Naive B cell (primary cell): ENCODE measurements at regions not wholly inside any gene's neighbourhood (a gene's known extent, or its start where the extent isn't known, plus 50 kb on each side); places are given as distances from the start of the nearest gene placed in this dataset.

ENCODE experiments used
- ATAC-seq, 2 donors: fragments of 150-1000 bp; cut with Tn5 transposase; 2 replicates each; pipeline ENCODE4 v1.10.0; 2021; ENCODE audit warnings: low read depth in 2 of 2, mild to moderate bottlenecking in 2 of 2, moderate library complexity in 2 of 2
- DNase-seq: peaks from one replicate; pipeline ENCODE4 v3.0.0; 2022
- H3K27ac Mint-ChIP-seq, 6 donors: one replicate each; pipeline ENCODE4 v1.8.0; 2020 to 2022; ENCODE audit warnings: mild to moderate bottlenecking in 6 of 6, mixed read lengths in 6 of 6, moderate library complexity in 5 of 6, inconsistent platforms in 2 of 6
- H3K27me3 Mint-ChIP-seq, 3 donors: one replicate each; pipeline ENCODE4 v1.8.0; 2021 to 2022; ENCODE audit warnings: mixed read lengths in 3 of 3, mild to moderate bottlenecking in 1 of 3
- H3K36me3 Mint-ChIP-seq, 2 donors: one replicate each; pipeline ENCODE4 v1.8.0; 2020 to 2022; ENCODE audit warnings: mixed read lengths in 2 of 2, inconsistent platforms in 1 of 2, mild to moderate bottlenecking in 1 of 2
- H3K4me1 Mint-ChIP-seq, 3 donors: one replicate each; pipeline ENCODE4 v1.8.0; 2020 to 2022; ENCODE audit warnings: mixed read lengths in 3 of 3, inconsistent platforms in 1 of 3, mild to moderate bottlenecking in 1 of 3, moderate library complexity in 1 of 3
- H3K4me3 Mint-ChIP-seq, 8 donors: one replicate each; pipeline ENCODE4 v1.8.0; 2020 to 2022; ENCODE audit warnings: mild to moderate bottlenecking in 8 of 8, mixed read lengths in 8 of 8, moderate library complexity in 8 of 8, inconsistent platforms in 2 of 8
- H3K9me3 Mint-ChIP-seq, 7 donors: one replicate each; pipeline ENCODE4 v1.8.0; 2020 to 2022; ENCODE audit warnings: mixed read lengths in 7 of 7, mild to moderate bottlenecking in 5 of 7, inconsistent platforms in 2 of 7, moderate library complexity in 1 of 7

DNA sequence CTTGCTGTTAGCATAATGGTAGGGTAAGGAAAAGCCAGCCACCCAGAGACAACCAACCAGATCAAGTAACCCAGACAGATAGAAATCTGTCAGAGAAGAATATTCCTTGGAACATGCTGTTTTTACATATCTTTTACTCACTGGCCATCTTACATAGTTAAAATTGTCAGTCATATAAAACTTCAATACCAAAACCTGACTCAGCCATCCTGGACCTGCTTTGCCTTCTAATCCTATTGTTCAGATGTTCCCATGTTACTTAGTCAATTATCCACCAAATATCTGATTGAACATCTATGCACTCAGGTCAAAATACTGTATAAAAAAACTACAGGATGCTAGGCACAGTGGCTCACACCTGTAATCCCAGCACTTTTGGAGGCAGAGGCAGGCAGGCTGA is 466.5 kb upstream of the NRP1 start:
- Mint-ChIP-seq H3K36me3 (no peaks in the 10 kb centered on the region), H3K27ac (no peak overlapping the region), H3K9me3 (peaks cover 0 to 2% (median 0%) of the 10 kb centered on the region in 7 donors), H3K27me3 (no peaks in the 10 kb centered on the region), H3K4me3 (no peak overlapping the region), H3K4me1 (no peaks in the 10 kb centered on the region)
- DNase-seq: no peak
- ATAC-seq: no peak

GRCh38 chr10:33800545-33800944 is 466.1 kb upstream of the NRP1 start:
- H3K9me3 Mint-ChIP-seq: peaks cover 0 to 2% (median 0%) of the 10 kb centered on the region in 7 donors

DNA sequence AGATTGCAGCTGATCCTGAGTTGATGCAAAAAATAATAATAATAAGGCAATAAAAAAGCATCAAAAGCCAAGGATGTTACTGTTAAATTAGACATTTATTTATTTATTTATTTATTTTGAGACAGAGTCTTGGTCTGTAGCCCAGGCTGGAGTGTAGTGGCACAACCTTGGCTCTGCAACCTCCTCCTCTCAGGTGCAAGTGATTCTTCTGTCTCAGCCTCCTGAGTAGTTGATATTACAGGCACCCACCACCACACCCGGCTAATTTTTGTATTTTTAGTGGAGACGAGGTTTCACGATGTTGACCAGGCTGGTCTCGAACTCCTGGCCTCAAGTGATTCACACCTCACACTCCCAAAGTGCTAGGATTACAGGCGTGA is 465.5 kb upstream of the NRP1 start:
- Mint-ChIP-seq H3K9me3 (peaks cover 0 to 2% (median 0%) of the 10 kb centered on the region in 7 donors), H3K27ac (no peak overlapping the region)

More at GRCh38 chr10:33800545-33800944, 466.1 kb upstream of the NRP1 start:
- no peaks in the 10 kb centered on the region for H3K27me3 Mint-ChIP-seq
- no peaks in the 10 kb centered on the region for H3K4me1 Mint-ChIP-seq
- no peak overlapping the region for H3K4me3 Mint-ChIP-seq
- DNase-seq: no peak
- no peaks in the 10 kb centered on the region for H3K36me3 Mint-ChIP-seq
- no peak overlapping the region for H3K27ac Mint-ChIP-seq
- no peak for ATAC-seq

DNA sequence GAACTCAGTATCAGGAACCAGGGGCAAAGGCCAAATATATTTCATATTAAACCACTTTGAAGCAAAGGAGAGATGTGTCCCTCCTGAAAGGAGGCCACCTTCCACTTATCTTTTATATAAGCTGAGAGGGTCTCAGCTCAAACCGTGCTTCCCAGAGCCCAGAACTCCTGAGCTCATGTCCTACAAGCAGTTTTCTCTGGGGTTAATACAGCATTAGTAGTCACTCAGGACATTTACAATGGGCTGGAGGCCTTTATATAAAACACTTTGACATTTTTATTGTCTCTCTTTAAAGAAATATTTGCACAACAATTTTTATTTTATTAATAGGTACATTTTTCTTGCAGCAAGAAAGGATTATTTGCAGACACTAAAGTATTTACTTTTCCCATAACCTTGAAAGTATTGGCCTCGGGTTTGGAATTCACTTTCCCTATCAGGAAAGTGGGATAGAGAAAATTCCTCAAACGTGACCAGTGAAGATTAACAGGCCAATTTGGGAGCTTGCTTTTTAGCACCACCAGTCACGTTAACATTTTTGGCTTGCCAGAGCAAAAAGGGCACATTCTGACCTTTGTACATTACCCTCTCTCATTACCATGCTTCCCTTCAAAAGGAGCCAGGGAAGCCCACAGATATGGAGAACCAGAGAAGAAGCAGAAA is 464.9 kb upstream of the NRP1 start:
- no peak for DNase-seq
- H3K27ac Mint-ChIP-seq: no peak overlapping the region
- no peak for ATAC-seq
- H3K27me3 Mint-ChIP-seq: no peaks in the 10 kb centered on the region
- no peak overlapping the region for H3K4me3 Mint-ChIP-seq
- no peaks in the 10 kb centered on the region for H3K4me1 Mint-ChIP-seq
- no peaks in the 10 kb centered on the region for H3K36me3 Mint-ChIP-seq
- H3K9me3 Mint-ChIP-seq: peaks cover 0 to 2% (median 0%) of the 10 kb centered on the region in 7 donors

More for the DNA sequence above, 465.5 kb upstream of the NRP1 start:
- Mint-ChIP-seq H3K4me1 (no peaks in the 10 kb centered on the region), H3K27me3 (no peaks in the 10 kb centered on the region), H3K4me3 (no peak overlapping the region), H3K36me3 (no peaks in the 10 kb centered on the region)
- DNase-seq (no peak), ATAC-seq (no peak)

- H3K27me3 Mint-ChIP-seq: no peaks in the 10 kb centered on the region
- no peaks in the 10 kb centered on the region for H3K36me3 Mint-ChIP-seq
- H3K4me3 Mint-ChIP-seq: no peak overlapping the region
- no peaks in the 10 kb centered on the region for H3K4me1 Mint-ChIP-seq
- ATAC-seq: no peak
- H3K27ac Mint-ChIP-seq: no peak overlapping the region
- peaks cover 0 to 2% (median 0%) of the 10 kb centered on the region in 7 donors for H3K9me3 Mint-ChIP-seq
- no peak for DNase-seq
Observed at GRCh38 chr10:33798754-33799153, 464.3 kb upstream of the NRP1 start.

DNA sequence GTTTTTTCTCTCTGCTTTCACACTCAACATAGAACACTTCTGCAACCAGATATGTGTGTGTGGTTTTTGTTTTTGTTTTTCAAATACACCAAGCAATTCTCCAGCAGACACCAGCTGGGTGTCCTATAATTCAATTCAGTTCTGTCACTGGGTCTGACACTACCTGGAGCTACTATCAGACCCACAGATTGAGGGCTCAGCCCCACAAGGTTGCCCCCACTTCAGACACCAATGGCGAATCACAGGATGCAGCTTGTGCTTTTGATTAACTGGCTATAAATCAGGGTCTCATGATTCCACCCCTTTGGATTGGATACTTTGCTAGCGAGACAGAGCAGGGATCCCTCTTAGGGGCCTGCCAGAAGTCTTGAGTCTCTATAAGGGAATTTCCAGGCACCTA is 462.2 kb upstream of the NRP1 start:
- Mint-ChIP-seq H3K4me1 (no peaks in the 10 kb centered on the region), H3K4me3 (no peak overlapping the region), H3K36me3 (no peaks in the 10 kb centered on the region), H3K27me3 (no peaks in the 10 kb centered on the region), H3K27ac (no peak overlapping the region), H3K9me3 (peaks cover 0 to 2% (median 0%) of the 10 kb centered on the region in 7 donors)
- ATAC-seq: no peak
- DNase-seq: no peak

DNA sequence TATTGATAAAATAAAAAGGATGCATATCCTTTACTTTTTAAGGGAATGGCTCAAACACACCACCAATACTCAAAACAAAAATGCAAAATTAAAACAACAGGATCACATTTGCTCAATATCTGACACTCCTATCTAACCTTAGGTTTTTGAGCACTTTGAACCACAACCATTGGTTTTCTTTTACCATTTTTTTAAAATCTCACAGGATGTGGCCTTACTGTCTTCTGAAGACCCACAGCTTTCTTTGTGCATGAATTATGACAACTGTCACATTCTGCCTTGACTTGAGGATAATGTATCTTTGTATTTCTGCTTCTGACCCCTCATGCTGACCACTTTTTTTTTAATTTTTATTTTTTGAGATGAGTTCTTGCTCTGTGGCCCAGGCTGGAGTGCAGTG is 461.1 kb upstream of the NRP1 start:
- no peaks in the 10 kb centered on the region for H3K4me1 Mint-ChIP-seq
- DNase-seq: no peak

DNA sequence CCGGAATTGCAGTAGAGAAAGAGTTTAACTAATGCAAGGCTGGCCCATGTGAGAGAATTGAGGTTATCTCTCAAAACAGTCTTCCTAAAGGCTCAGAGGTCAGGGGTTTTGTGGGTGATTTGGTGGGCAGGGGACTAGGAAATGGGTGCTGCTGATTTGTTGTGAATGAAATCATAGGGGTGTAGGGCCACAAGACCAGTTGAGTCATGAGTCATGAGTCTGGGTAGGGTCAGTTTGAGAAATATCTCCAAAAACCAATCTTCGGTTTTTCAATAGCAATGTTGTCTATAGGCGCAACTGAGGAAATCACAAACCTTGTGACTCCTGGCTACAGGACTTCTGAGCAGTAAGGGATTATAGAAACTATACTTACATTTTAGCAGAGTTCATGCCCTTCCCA is 460.0 kb upstream of the NRP1 start:
- H3K36me3 Mint-ChIP-seq: no peaks in the 10 kb centered on the region
- no peak overlapping the region for H3K4me3 Mint-ChIP-seq
- H3K4me1 Mint-ChIP-seq: no peaks in the 10 kb centered on the region
- peaks cover 0 to 2% (median 0%) of the 10 kb centered on the region in 7 donors for H3K9me3 Mint-ChIP-seq
- H3K27ac Mint-ChIP-seq: no peak overlapping the region
- ATAC-seq (no peak), DNase-seq (no peak)
- no peaks in the 10 kb centered on the region for H3K27me3 Mint-ChIP-seq

More for the DNA sequence above, 461.1 kb upstream of the NRP1 start:
- no peak for ATAC-seq
- H3K27ac Mint-ChIP-seq: no peak overlapping the region
- H3K27me3 Mint-ChIP-seq: no peaks in the 10 kb centered on the region
- H3K4me3 Mint-ChIP-seq: no peak overlapping the region
- H3K9me3 Mint-ChIP-seq: peaks cover 0 to 2% (median 0%) of the 10 kb centered on the region in 7 donors
- H3K36me3 Mint-ChIP-seq: no peaks in the 10 kb centered on the region

DNA sequence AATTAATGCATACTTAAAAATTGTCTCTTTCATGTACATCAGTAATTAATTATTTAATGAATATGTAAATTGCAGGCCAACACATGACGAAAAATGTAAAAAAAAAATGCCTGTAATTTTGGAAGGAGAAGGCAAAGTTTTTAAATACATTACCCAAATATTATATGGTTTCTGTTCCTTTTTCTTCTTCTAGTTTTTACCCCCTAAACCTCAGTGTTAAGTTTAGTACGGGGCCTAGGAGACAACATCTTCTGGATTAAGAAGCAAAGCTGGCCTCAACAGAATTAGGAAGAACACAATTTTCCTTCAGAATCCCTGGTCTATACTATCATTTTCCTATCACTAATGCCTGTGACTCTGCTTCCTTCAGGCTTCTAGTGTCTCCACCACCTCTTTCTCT is 459.3 kb upstream of the NRP1 start:
- Mint-ChIP-seq H3K4me1 (no peaks in the 10 kb centered on the region), H3K27me3 (no peaks in the 10 kb centered on the region), H3K9me3 (peaks cover 0 to 2% (median 0%) of the 10 kb centered on the region in 7 donors), H3K36me3 (no peaks in the 10 kb centered on the region), H3K4me3 (no peak overlapping the region), H3K27ac (no peak overlapping the region)
- ATAC-seq: no peak
- no peak for DNase-seq

DNA sequence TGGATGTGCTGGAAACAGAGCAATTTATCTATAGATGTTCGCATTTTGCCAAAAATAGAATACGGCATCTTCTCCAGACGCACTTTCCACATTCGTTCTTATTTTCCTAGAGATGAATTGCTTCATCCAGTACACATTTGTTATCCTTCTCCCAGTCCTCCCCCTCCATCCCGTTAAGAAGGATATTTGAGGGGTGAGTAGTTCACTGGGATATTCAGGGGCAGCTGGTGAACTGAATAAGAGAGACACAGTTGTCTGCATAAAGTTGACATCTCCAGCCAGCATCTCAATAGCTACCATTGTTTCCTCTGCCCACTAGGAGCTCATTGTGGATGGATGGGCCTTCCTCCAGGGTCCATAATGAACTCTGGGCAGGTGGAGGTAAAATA is 456.8 kb upstream of the NRP1 start:
- H3K27ac Mint-ChIP-seq: no peak overlapping the region
- H3K4me3 Mint-ChIP-seq: no peak overlapping the region
- H3K27me3 Mint-ChIP-seq: no peaks in the 10 kb centered on the region
- peaks cover 0 to 3% (median 0%) of the 10 kb centered on the region in 7 donors for H3K9me3 Mint-ChIP-seq
- no peak for DNase-seq
- no peak for ATAC-seq
- no peaks in the 10 kb centered on the region for H3K4me1 Mint-ChIP-seq
- H3K36me3 Mint-ChIP-seq: no peaks in the 10 kb centered on the region

DNA sequence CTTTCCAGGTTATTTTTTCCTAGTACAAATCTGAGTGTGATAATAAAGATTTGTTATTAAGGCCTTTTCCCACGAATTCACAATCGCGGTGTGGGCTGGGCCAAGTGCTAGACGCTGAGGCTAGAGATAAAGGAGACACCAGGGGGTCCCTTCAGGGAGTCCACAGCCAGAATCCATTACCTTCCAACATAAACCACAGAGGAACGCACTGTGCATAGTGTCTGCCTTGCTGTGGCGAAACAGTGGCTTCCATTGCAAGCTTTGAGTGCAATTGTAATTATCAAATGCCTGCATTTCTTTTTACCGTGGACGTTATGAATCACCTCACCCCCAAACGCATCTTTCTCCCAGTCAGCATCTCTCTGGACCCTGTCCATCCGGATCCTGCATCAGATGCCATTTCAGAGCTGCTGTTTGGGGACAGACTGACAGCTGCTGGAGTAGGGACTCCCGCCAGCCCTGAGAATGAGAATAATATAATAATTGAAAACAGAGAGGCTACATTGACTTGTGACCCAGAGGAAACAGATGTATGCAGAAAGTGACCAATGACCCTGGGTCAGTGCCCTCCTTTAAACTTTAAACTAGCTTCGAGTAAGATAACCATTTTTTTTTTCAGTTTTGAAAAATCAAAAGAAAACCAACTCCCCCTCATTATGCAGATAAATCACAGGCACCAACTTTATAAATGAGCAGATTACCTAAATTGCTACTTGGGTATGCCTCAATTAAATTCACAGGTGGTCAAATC is 456.2 kb upstream of the NRP1 start:
- Mint-ChIP-seq H3K27me3 (no peaks in the 10 kb centered on the region), H3K9me3 (peaks cover 0 to 3% (median 0%) of the 10 kb centered on the region in 7 donors), H3K4me1 (no peaks in the 10 kb centered on the region), H3K4me3 (no peak overlapping the region), H3K27ac (no peak overlapping the region), H3K36me3 (no peaks in the 10 kb centered on the region)
- DNase-seq (no peak), ATAC-seq (no peak)

GRCh38 chr10:33783557-33783956 is 449.1 kb upstream of the NRP1 start:
- ATAC-seq (no peak), DNase-seq (no peak)
- H3K4me1 Mint-ChIP-seq: no peaks in the 10 kb centered on the region
- peaks cover 0 to 4% (median 0%) of the 10 kb centered on the region in 7 donors for H3K9me3 Mint-ChIP-seq
- H3K27ac Mint-ChIP-seq: no peak overlapping the region
- H3K36me3 Mint-ChIP-seq: no peaks in the 10 kb centered on the region
- no peak overlapping the region for H3K4me3 Mint-ChIP-seq
- H3K27me3 Mint-ChIP-seq: no peaks in the 10 kb centered on the region

DNA sequence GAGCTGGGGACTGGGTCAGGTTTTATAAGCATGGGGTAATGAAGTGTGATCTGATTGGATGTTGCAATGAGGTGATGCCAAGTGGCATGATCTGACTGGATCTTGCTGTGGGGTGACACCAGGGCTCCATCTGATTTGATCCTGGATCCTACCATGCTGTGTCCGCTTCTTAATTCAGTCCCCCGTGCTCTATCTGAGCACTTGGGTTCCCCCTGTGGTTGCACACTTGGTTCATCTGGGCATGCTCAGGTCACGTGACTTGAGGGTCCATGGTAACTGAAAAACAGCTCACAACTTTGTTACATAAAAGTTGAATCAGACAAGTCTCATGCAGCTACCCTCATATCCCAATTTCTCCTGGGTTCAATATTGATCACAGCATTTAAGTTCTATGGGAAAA is 448.6 kb upstream of the NRP1 start:
- peaks cover 0 to 4% (median 0%) of the 10 kb centered on the region in 7 donors for H3K9me3 Mint-ChIP-seq
- H3K4me3 Mint-ChIP-seq: no peak overlapping the region
- no peak overlapping the region for H3K27ac Mint-ChIP-seq
- H3K27me3 Mint-ChIP-seq: no peaks in the 10 kb centered on the region
- DNase-seq (no peak), ATAC-seq (no peak)
- H3K36me3 Mint-ChIP-seq: no peaks in the 10 kb centered on the region
- H3K4me1 Mint-ChIP-seq: no peaks in the 10 kb centered on the region

- no peak overlapping the region for H3K4me3 Mint-ChIP-seq
- no peak overlapping the region for H3K27ac Mint-ChIP-seq
- peaks cover 0 to 4% (median 1%) of the 10 kb centered on the region in 7 donors for H3K9me3 Mint-ChIP-seq
- ATAC-seq (no peak), DNase-seq (no peak)
- H3K27me3 Mint-ChIP-seq: no peaks in the 10 kb centered on the region
- H3K4me1 Mint-ChIP-seq: peaks cover 0 to under 1% (median 0%) of the 10 kb centered on the region in 3 donors
- H3K36me3 Mint-ChIP-seq: no peaks in the 10 kb centered on the region
Observed at GRCh38 chr10:33781606-33782395, 447.3 kb upstream of the NRP1 start.
